ENCODE measurements at regions not wholly inside any gene's neighbourhood (a gene's known extent, or its start where the extent isn't known, plus 50 kb on each side); places are given as distances from the start of the nearest gene placed in this dataset.

DNA sequence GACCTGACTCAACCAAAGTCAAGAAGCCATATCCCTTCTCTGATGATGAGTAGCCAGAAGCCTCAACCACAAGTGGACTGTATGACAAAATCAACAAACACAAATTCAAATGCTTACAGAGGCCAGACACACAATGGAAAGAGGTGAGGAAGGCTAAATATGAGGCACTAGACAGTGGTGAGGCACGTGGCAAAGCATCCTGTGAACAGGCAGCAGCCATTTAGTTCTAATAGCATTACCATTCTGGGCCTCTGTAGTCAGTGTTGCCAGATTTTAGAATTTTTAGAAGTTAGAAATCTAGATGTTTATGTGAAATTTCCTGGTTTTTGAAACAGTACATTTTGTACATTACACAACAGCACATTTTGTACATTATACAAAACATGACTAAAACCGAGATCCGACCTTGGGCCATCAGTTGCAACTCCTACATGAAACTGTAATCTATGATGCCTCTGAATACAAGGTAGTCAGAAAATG, 403.3 kb downstream of the COG6 start:
- no peak overlapping the region for H3K27ac ChIP-seq (ENCODE audit: low read length)
- H3K4me1 ChIP-seq (ENCODE audit: control insufficient read depth, low read depth, low read length): no peaks in the 10 kb centered on the region
- no peaks in the 10 kb centered on the region for H3K36me3 ChIP-seq (ENCODE audit: control insufficient read depth, low read depth, low read length)
- no peaks in the 10 kb centered on the region for H3K9me3 ChIP-seq (ENCODE audit: control insufficient read depth, low read depth, low read length)
- no peak overlapping the region for H3K9ac ChIP-seq (ENCODE audit: low read length)
- H3K4me3 ChIP-seq (ENCODE audit: low read length): no peak overlapping the region
- no peaks in the 10 kb centered on the region for H3K27me3 ChIP-seq (ENCODE audit: control insufficient read depth, insufficient read depth, low read length)

DNA sequence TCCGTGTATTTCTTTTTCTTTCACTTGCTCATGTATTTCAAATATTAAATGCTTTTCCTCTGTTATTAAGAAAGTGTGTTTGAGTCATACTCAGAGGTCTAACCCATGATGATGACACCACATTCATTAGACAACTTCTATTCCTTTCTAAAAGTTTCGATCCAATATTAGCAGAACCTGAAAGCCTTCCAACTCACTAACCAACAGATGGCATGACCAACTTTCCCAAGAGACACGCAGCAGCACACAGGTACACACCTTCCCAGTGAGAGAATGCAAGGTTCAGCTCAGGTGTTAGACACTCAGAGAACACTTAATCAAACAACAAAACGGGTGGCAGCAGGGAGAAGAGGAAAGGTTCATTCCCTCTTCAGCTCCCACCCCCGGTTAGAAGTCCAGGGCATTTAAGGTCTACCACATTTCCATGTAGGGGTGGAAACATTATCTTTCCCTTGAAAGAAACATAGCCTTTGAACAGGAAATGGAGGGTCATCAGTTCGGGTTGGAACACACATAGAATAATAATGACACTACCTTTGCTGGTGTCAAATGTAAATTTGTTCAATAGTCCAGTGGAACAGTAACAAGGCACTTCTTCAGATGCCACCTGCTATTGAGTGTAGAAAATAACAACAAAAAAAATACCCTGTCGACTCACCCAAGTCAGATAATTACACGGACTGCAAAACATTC, 404.2 kb downstream of the COG6 start:
- Histone ChIP-seq H3K36me3 (ENCODE audit: control insufficient read depth, low read depth, low read length) (no peaks in the 10 kb centered on the region), H3K9ac (ENCODE audit: low read length) (no peak overlapping the region), H3K4me3 (ENCODE audit: low read length) (no peak overlapping the region), H3K27ac (ENCODE audit: low read length) (no peak overlapping the region), H3K4me1 (ENCODE audit: control insufficient read depth, low read depth, low read length) (no peaks in the 10 kb centered on the region), H3K27me3 (ENCODE audit: control insufficient read depth, insufficient read depth, low read length) (no peaks in the 10 kb centered on the region), H3K9me3 (ENCODE audit: control insufficient read depth, low read depth, low read length) (no peaks in the 10 kb centered on the region)

DNA sequence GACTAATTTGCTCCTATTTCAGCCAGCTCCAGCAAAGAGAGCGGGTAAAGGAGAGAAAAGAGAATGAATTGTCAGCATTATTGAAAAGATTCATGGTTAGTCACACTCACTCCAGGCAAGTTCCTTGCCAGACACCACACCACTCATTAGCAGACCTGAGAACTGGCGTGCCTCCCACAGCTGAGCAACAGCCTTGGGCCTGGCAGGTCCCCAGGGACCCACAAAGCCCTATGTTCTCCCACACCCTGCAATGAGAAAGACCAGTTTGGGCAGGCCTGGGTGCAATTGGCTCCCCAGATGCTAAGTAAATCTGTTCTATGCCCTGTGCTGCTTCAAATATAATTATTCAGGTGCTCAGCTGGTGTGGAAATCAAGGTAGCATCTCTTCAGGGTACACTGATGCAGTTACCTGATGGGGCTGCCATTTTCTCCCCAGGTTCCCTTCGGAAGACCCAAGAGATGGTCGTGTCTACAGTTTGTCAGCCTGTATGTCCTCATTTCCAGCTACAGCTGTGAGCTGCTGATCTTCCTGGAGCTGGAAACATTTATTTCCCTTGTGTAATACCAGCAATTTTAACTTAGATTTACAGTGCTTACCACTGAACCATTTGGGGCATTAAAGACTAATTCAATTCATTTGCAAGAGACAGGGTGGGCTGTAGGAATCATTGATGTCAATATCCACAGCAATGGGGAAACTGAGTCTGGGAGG, 405.0 kb downstream of the COG6 start:
- Histone ChIP-seq H3K36me3 (ENCODE audit: control insufficient read depth, low read depth, low read length) (no peaks in the 10 kb centered on the region), H3K27ac (ENCODE audit: low read length) (no peak overlapping the region), H3K4me3 (ENCODE audit: low read length) (no peak overlapping the region)

DNA sequence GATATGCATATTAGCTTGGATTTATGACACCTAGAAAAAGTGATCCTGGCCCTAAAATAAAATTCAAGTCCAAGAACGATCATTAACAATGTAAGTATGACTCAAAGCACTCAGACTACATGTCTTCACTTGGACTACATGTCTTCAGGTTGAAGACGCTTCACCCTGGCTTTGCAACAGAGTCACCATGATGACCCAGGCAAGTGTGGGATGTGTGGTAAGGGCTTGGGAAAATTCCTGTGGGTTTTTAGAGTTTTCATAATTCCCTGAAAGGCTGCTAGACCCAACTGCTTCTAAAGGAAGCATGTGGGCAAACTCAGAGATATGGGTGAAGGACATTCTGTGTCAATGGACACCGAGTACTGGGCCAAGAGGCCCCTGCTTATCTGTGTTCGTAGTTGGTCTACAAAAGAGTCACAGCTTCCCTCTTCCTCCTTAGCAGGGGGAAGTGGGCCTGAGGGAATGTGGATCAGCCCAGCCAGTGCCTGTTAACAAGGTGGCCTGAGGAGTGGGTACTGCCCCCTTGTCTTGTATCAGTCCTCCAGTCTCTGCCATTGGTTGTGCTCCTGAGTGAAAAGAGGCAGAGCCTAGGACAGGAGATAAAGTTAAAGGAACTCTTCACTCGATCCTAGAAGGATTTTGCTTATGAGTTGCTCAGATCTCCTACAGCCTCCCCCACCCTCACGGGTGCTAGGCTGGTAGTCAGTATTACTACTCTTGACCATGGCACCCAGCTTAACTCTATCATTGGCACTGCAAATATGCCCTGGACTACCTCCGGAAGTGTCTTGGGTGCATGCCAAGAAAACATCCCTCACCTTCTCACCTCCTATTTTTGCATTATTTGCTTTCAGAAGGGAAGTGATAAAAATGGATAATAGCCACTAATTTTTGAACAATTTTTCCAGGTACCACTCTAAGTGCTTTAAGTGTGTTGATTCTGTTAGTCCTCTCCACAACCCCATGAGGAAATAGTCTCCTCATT, 406.3 kb downstream of the COG6 start:
- Histone ChIP-seq H3K9ac (ENCODE audit: low read length) (no peak overlapping the region), H3K27ac (ENCODE audit: low read length) (no peak overlapping the region), H3K36me3 (ENCODE audit: control insufficient read depth, low read depth, low read length) (no peaks in the 10 kb centered on the region), H3K27me3 (ENCODE audit: control insufficient read depth, insufficient read depth, low read length) (no peaks in the 10 kb centered on the region), H3K9me3 (ENCODE audit: control insufficient read depth, low read depth, low read length) (no peaks in the 10 kb centered on the region), H3K4me3 (ENCODE audit: low read length) (no peak overlapping the region), H3K4me1 (ENCODE audit: control insufficient read depth, low read depth, low read length) (no peaks in the 10 kb centered on the region)

More for the DNA sequence above, 405.0 kb downstream of the COG6 start:
- H3K4me1 ChIP-seq (ENCODE audit: control insufficient read depth, low read depth, low read length): no peaks in the 10 kb centered on the region
- no peaks in the 10 kb centered on the region for H3K9me3 ChIP-seq (ENCODE audit: control insufficient read depth, low read depth, low read length)
- no peaks in the 10 kb centered on the region for H3K27me3 ChIP-seq (ENCODE audit: control insufficient read depth, insufficient read depth, low read length)
- H3K9ac ChIP-seq (ENCODE audit: low read length): no peak overlapping the region

DNA sequence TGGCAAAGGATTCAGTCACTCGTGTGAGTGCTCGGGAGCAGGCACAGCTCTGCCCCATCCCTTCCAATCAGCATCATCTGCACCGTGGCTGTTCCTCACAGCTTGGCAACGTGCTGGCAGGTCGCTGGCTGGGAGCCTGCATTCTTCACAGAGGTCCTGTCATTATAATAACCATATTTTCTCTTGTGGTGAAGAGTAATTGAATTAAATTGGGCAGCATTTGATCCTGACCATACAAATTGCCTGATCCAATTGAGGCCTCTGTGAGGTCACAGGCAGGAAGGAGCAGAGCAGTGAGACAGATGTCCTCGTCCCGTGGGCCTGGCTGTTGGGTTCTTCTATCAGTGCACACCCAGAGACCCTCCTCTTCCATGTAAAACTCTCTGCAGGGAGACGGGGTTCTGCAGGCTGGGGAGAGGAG, 407.8 kb downstream of the COG6 start:
- Histone ChIP-seq H3K27ac (ENCODE audit: low read length) (no peak overlapping the region), H3K9me3 (ENCODE audit: control insufficient read depth, low read depth, low read length) (no peaks in the 10 kb centered on the region), H3K9ac (ENCODE audit: low read length) (no peak overlapping the region), H3K4me3 (ENCODE audit: low read length) (no peak overlapping the region), H3K36me3 (ENCODE audit: control insufficient read depth, low read depth, low read length) (no peaks in the 10 kb centered on the region), H3K4me1 (ENCODE audit: control insufficient read depth, low read depth, low read length) (peaks cover 2% of the 10 kb centered on the region), H3K27me3 (ENCODE audit: control insufficient read depth, insufficient read depth, low read length) (no peaks in the 10 kb centered on the region)

DNA sequence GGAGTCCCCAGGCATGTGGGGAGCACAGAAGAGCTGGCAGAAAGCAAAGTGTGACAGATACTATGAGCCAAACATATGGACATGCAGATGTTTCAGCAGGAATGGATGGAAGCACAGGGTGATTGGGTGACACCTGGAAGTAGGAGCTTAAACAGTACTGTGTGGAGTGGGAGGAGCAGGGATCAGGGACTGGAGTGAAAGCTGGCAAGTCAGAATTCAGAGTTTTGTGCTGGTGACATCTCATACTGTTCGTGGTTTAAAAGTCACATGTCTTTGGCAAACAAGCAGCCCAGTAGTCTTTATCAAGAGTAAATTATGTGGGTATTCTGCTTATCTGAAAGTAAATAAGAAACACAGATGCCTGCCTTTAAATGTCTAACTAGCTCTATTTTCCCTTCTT, 408.2 kb downstream of the COG6 start:
- no peak overlapping the region for H3K4me3 ChIP-seq (ENCODE audit: low read length)
- H3K9me3 ChIP-seq (ENCODE audit: control insufficient read depth, low read depth, low read length): no peaks in the 10 kb centered on the region
- no peak overlapping the region for H3K27ac ChIP-seq (ENCODE audit: low read length)
- no peaks in the 10 kb centered on the region for H3K27me3 ChIP-seq (ENCODE audit: control insufficient read depth, insufficient read depth, low read length)
- peaks cover 2% of the 10 kb centered on the region for H3K4me1 ChIP-seq (ENCODE audit: control insufficient read depth, low read depth, low read length)
- H3K9ac ChIP-seq (ENCODE audit: low read length): no peak overlapping the region
- H3K36me3 ChIP-seq (ENCODE audit: control insufficient read depth, low read depth, low read length): no peaks in the 10 kb centered on the region

DNA sequence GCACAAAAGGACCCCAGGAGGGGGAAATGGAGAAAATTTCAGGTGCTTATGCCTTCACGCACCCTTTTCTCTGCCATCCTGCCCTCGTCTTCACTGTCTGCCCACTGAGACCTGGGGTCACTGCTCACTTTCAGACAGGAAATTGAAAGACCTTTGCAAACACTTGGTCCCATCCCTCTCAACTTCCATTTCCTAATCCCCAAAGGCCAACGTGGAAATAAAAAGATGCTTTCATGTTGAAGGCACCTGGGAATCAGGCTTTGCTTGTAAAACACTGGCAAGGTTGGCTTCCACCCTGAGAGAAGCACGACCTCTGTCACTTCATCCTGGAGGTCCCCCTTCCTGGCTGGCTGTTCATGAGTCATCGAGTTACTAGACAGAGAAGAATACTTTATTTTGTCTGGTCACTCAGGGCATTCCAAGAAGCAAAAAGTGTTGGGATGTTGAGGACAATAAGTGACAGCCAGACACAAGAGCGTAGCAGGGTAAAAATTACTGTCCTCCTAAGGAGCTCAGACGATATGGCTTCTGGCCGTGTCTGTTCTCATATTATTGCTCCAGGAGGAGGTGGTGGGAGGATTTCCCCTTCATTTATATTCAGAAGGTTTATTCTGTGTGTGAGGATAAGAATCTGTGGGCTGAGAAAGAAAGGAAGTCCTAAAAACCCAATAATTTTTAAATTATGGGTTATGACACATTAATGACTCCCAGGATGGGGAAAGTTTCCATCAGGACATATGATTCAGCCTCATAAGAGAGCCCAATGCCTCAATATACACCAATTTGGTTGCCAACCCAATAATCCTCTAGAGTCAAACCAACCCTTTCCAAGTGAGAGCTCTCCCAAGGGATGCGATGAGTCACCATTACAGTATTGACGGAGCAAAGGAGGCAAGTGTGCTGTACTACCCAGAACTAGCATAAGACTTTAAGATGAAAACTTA, 409.0 kb downstream of the COG6 start:
- Histone ChIP-seq H3K4me1 (ENCODE audit: control insufficient read depth, low read depth, low read length) (peaks cover 2% of the 10 kb centered on the region), H3K4me3 (ENCODE audit: low read length) (no peak overlapping the region), H3K9me3 (ENCODE audit: control insufficient read depth, low read depth, low read length) (no peaks in the 10 kb centered on the region), H3K27me3 (ENCODE audit: control insufficient read depth, insufficient read depth, low read length) (no peaks in the 10 kb centered on the region), H3K27ac (ENCODE audit: low read length) (no peak overlapping the region), H3K36me3 (ENCODE audit: control insufficient read depth, low read depth, low read length) (no peaks in the 10 kb centered on the region), H3K9ac (ENCODE audit: low read length) (no peak overlapping the region)

DNA sequence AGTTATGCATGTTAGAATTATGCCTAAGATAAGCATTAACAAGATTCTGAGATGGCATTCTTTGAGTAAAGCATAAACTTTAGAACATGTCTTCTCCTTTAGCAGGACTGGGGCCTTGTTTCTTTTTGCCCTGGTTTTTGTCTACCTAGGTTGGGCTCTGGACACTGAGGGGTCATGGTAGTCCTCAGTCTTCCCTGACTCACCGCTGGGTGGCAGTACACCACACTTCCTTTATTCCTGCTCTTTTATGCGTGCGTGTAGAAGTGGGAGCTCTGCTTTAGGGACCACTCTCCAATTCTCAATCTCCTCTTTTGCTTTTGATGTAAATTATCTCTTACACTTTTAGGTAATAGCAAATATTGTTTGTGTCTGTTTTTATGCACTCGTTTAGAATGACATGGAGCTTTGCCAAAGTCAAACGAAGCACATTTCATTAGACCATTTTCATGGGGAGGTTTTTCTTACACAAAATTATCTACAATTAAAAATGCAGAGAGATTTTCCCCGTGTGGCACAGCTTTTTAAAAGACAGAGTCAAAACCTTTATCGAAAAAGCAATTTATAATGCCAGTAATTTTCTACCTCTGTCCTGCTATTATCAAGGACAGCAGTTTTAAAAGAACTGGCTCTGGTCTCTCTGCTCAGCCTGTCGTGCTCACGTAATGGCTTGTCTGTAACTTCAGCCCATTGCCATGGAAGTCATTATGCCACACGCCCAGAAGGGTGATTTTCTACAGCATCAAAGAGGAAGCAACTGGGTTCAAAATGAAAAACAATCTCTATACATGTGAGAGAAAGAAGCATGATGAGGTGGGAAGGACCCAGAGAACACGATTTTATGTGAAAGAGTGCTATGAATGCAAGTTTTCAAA, 413.9 kb downstream of the COG6 start:
- Histone ChIP-seq H3K27ac (ENCODE audit: low read length) (no peak overlapping the region), H3K4me1 (ENCODE audit: control insufficient read depth, low read depth, low read length) (peaks cover 6% of the 10 kb centered on the region), H3K27me3 (ENCODE audit: control insufficient read depth, insufficient read depth, low read length) (no peaks in the 10 kb centered on the region), H3K36me3 (ENCODE audit: control insufficient read depth, low read depth, low read length) (no peaks in the 10 kb centered on the region), H3K9ac (ENCODE audit: low read length) (no peak overlapping the region), H3K4me3 (ENCODE audit: low read length) (no peak overlapping the region), H3K9me3 (ENCODE audit: control insufficient read depth, low read depth, low read length) (no peaks in the 10 kb centered on the region)

DNA sequence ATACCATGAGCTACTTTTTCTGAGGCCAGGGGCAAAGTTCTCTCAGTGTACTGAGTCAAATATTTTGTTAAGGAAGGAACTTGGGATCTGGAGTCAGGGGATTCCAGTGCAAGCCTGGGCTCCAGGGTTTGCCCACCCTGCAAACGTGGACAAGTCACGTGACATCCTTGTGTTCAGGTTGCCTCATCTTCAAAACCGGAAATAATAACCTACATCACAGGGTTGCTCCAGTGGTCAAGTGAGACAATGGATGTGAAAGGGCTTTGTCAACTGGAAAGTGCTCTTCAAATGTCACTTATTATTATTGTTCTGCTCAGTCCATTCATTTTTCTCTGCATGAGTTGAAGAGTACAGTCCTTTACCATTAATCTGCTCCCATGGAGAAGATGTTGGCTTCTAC, 414.9 kb downstream of the COG6 start:
- Histone ChIP-seq H3K27ac (ENCODE audit: low read length) (no peak overlapping the region), H3K36me3 (ENCODE audit: control insufficient read depth, low read depth, low read length) (no peaks in the 10 kb centered on the region), H3K4me1 (ENCODE audit: control insufficient read depth, low read depth, low read length) (peaks cover 11% of the 10 kb centered on the region), H3K9me3 (ENCODE audit: control insufficient read depth, low read depth, low read length) (no peaks in the 10 kb centered on the region), H3K4me3 (ENCODE audit: low read length) (no peak overlapping the region), H3K9ac (ENCODE audit: low read length) (no peak overlapping the region), H3K27me3 (ENCODE audit: control insufficient read depth, insufficient read depth, low read length) (no peaks in the 10 kb centered on the region)

DNA sequence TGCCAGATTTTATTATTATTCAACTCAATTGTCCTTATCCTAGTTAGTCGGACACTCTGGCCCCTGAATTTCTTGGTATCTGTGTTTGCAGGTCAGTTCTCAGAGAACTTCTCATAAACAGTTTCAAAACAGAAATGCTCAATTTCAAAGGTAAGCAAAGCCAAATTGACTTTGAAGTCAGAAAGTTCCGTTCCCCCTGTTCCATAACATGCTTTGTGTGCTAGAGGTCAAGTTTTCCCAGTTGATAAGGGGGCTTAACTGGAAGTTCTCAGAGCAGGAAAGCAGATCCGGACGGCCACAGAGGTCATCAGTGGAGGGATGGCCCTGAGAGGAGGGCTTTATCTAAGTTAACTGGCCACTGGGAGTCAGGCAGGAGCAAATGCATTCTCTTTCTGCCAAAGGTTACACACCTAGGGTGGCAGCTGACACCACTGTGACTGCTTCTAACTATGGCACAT, 417.2 kb downstream of the COG6 start:
- Histone ChIP-seq H3K36me3 (ENCODE audit: control insufficient read depth, low read depth, low read length) (no peaks in the 10 kb centered on the region), H3K4me1 (ENCODE audit: control insufficient read depth, low read depth, low read length) (peaks cover 11% of the 10 kb centered on the region), H3K27ac (ENCODE audit: low read length) (no peak overlapping the region), H3K9ac (ENCODE audit: low read length) (no peak overlapping the region), H3K4me3 (ENCODE audit: low read length) (no peak overlapping the region), H3K27me3 (ENCODE audit: control insufficient read depth, insufficient read depth, low read length) (no peaks in the 10 kb centered on the region), H3K9me3 (ENCODE audit: control insufficient read depth, low read depth, low read length) (no peaks in the 10 kb centered on the region)
